GM19240 (cell line): ENCODE measurements at regions not wholly inside any gene's neighbourhood (a gene's known extent, or its start where the extent isn't known, plus 50 kb on each side); places are given as distances from the start of the nearest gene placed in this dataset.
"Not testable (repeated sequence)": the region's sequence is repeated elsewhere in the genome, so short reads cannot be mapped to it uniquely, and the experiment has no call there.

Source experiments
- DNase-seq: peaks from one replicate; pipeline ENCODE4 v3.0.0; 2011; ENCODE audit warnings: low spot score; ENCODE audit not compliant: insufficient read length

DNA sequence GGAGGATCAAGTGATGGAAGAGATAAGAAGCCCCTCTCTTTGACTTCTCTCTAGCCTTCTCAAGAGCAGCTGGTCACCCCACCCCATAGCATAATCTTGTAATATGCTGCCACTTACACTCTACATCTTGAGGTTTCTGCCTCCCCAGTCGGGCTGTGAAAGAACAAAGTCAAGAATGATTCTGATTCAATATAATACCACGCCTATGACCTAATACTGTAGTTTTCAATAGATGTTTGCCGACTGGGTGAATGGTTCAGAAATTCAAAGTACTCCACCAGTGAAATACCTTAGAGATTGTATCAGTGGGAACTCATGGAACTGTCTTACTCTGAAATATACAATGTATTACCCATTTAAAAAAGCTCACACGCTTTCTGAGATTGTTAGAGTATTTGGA, 93.0 kb upstream of the ZFHX3 start:
- no peak for DNase-seq

DNA sequence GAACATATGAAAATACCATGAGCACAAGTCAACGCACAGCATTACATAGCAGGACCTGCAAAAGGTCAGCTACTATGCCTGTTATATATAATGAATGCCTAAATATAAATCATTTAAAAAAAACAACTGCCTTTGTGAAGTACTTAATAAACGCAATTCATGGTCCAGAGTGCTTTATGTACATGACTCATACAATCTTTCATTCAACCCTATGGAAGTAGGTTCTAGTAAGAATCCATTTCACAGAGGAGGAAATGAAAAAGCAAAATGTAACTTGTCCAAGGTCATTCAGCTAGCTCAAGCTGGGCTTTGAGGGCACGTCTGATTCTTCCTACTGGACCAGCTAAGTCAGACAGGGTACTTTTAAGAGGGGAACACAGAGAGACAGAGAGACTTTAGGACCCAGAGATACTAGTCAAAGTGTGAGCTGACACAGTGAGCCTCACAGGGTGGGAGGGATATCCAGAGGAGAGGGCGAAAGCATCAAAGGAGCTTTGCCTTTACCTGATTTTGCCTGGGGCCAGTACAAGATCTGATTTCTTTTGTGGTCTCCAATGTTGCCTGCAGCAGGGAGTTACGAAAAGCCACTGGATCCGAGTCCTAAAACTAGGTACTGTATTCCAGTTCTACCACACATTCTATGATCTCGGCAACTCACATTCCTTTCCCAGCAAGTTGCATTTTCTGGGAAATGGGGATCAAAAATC, 83.4 kb upstream of the ZFHX3 start:
- DNase-seq: no peak

DNA sequence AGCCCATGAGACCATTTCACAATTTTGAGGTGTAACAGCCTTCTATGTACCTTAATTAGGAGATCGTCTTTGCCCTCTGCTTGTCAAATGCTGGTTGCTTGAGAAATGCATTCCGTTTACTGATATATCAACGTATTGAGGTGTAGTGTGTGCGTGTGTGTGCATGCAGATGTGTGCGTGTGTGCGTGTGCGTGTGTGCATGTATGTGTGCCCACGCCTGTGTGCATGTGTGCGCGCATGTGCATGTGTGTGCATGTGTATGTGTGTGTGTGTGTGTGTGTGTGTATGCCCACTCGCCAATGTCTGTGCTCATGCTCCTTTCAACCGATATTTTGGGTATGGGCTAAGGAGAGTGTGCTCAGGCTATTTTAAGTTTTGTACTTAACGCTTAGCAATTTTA, 81.5 kb upstream of the ZFHX3 start:
- no peak for DNase-seq

DNA sequence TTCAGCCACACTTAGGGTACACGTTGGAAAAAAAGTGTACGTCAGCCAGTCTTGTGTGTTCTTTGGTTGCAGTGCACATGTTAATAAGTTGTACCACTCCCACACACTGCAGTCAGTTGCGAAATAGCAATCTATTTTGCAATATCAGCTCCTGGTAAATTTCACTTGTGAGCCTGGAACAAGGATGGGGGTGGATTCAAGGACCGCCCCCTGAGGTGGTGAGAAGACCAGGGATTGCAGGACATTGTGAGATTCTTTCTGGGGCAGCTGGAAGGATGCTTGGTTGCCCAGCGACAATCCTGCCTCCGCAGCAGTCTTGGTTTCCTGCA, 78.6 kb upstream of the ZFHX3 start:
- no peak for DNase-seq

DNA sequence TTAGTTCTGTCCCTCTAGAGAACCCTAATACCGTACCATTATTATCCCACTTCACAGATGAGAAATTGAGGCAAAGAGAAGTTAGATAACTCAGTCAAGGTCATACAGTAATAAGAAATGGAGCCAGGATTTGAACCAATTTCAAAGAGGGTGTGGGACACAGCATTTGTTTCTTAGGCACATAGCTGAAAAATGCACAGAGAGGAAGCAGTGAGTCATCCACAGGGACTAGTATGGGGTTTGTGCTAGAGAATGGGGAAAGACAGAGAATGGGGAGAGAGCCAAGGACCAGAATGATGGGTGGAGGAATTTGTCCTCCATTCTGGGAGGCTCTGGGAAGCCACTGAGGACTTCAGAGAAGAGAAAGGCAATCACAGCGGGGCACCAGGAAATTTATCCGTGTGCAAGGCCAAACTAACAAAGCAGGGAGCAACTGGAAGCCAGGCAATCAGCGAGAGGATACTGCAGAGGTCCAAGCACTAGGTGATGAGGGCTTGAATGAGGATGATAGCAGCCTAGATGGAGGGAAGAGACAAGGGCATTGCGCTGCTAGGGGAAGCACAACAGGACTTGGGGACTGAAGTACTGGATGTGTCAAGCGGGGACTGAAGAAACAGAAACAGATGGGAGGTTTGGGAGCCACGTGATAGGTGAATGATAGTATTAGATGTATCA, 78.1 kb upstream of the ZFHX3 start:
- DNase-seq: no peak

DNA sequence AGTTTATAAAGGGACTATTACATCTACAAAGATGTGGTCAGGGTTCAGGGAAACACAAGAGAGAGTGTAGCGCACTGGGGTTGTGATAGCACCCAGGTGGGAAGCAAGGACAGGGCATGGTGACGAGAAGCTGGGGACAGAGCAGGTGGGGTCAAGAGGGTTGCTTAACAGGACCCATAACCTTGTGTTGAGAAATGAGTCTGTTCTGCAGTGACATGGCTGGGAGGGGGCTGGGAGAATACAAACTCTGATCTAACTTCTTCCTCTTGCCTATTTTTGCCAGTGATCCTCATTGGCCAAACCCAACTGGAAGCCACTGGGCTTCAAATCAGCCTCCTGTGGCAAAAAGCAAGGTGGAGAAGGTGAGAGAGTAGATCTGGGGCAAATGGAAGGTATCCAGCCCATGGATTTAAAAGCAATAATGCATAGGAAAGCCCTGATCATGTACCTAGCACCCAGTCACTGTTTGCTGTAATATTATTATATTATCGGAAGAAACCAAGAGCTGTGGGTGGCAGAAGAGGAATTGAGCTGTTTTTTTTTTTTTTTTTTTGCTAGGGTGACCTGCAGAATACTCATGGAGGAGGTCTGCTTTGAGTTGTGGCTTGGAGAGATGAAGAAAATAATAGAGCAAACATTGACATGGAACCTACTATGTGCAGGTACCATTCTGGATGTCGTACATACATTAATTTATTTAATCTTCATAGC, 76.9 kb upstream of the ZFHX3 start:
- no peak for DNase-seq

DNA sequence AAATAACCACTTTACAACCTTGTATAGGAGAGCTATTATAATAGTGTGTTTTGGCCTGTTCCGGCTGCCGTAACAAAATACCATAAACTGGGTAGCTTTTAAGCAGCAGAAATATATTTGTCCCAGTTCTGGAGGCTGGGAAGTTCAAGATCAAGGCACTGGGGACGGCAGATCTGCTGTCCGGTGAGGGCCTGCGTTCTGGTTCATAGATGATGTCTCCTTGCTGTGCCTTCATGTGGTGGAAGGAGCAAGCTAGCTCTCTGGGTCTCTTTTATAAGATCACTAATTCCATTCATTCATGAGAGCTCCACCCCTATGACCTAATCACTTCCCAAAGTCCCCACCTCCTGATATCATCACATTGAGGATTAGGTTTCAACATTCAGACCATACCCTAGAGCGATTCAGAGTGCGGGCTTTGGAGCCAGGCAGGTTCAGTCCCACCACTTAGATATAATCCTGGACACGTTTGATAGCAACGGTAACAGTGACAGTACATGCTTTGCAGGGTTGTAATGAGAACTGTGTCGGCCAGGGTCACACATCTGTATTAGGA, 76.2 kb upstream of the ZFHX3 start:
- no peak for DNase-seq

DNA sequence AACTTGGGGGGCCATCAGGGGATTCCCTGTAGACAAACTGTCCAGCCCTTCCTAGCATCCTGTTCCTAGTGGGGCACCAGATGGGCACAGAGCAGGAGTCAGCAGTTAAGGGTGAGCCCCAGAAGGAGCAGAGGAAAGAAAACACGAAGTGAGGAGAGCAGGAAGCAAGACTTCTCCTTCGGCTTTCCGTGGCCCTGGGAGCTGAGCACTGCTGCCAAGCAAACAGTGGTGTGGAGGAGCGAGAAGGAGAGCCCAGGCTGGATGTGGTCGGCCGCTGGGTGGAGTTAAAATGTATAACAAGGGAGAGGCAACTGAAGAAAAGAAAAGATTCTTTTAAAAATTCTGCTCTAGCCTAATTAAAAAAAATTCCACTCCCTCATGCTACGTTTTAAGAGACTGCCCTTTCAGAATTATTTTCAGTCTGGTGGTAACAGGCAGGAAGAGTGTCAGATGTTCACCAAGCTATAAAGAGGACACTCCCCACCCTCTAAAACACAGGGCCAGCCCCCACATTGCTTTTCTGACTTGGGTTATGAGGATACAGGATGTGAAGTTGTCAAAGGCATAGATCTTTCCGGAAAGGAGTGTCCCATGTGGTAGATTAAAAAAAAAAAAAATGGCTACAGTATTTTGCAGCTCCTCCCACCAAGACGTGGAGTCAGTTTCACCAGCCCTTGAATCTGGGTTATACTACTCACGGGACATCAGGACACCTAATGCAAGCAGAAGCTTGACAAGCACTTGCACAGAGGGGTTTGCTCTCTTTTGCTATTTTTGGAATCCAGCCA, 74.9 kb upstream of the ZFHX3 start:
- no peak for DNase-seq

DNA sequence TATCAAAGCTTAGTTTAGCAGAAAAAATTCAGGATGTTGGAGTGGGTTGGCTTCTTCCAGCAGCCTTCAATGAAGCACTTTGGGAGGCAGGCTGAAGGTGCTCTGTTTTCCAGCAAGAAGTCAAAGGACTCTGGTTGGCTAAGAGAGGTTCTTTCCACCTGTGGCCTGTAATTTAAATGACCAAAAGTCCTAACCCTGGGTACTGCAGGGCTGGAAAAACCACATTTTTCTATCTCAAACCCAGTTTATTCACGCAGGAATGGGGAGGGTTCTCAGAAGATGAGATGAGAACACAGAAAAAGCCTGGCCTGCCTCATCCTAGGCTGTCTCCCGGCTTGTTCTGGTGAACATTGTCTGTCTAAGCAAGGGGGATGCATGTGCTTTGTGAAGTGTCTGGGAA, 68.6 kb upstream of the ZFHX3 start:
- no peak for DNase-seq

DNA sequence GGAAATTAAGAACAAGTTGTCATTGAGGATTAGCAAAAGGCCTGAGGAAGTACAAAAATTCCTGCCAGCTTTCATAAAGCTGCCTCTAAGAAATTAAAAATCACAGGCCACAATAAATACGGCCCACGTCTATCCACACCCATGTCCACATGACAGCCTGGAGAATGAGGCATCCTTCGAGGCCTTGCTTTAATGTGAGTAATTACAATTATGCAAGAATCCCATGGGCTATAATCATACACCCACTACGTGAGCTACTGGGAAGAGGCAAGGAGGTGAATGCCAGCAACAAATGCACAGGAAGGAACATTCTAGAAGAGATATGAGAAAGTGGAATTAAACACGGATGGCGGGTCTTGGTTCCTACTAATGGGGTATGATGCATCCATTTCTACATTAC, 65.4 kb upstream of the ZFHX3 start:
- DNase-seq: no peak

DNA sequence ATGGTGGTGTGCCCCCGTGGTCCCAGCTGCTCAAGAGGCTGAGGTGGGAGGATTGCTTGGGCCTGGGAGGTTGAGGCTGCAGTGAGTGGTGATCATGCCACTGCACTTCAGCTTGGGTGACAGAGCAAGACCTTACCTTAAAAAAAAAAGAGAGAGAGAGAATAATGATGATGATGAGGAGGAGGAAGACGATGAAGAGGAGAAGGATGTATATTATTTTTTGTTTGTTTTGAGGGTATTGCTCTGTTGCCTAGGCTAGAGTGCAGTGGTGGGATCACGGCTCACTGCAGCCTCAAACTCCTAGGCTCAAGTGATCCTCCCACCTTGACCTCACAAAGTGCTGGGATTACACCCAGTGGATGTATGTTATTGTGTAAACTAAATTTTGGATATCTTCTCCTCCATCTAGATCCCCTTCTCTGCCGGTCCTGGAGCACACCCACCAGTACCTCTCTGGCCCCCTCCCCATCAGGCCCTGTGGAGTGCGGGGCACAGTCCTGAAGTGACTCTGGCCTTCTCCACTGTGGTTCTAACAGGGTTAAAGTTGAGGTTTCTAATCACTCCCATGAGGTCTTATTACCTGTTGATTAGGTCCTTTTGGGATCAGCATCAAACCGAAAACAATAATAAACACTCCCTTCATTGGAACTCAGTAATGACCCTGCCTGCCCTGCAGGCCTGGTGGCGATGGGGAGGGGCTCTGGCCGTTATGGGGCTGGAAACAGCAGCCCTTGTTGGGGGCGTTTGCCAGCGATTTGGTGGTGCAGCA, 60.5 kb upstream of the ZFHX3 start:
- DNase-seq: no peak

DNA sequence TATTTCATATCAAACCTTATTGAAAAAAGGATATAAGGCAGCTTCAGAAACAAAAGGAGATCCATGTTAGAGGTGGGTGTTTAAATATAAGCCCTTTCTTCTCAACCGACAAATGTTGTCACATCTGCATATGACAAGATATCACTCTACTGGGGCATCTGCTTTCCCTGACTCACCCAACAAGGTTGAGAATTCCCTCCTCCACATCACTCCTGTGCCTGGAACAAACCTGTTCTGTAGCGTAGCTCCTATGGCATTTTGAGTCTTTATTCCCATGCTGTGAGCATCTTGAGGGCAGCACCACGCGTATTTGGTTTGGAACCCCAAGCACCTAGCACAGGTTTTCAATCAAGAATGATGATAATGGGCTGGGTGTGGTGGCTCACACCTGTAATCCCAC, 59.4 kb upstream of the ZFHX3 start:
- no peak for DNase-seq

DNA sequence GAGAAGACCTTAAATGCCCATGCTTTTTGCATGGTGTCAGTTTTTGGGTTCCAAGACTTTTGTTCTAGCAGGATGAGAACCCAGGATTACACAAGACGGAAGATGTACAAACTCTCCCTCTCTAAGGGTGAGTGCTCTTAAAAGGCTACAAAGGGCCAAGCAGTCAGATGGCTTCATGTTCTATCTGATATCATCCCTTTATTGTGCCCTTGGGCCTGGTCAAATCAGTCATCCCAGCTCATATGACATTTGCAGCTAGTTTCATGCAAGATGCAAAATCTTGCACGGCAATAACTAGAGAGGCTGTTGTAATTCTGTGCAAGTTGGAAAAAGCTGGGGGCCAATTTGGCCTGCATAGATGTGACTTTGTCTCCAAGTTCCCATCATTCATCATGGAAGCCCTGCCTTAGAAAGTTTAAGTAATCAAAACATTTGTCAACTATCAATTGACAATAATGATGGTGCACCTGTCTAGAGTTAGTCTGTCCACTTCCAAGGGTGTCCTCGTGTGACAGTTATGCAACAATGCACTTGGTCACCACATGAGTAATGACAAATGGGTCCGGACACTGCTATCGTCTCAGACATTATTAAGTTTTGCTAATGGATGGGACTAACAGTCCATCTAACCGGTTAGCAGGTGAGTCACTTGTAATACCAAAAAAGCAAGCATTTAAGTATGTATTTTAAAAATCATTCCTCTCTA, 58.6 kb upstream of the ZFHX3 start:
- DNase-seq: no peak

DNA sequence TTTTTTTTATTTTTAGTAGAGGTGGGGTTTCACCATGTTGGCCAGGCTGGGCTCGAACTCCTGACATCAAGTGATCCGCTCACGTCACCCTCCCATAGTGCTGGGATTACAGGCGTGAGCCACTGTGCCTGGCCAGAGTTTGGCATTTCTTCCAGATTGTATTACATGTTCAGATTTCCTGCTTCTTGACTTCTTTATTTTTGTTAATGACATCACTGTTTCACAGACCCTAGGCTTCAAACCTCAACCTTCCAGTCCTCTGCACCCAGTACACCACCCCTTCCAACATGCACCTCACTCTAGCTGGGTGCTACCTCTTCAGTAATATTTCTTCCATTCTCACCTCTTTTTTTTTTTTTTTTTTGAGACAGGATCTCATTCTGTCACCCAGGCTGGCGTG, 53.6 kb upstream of the ZFHX3 start:
- DNase-seq: no peak

DNA sequence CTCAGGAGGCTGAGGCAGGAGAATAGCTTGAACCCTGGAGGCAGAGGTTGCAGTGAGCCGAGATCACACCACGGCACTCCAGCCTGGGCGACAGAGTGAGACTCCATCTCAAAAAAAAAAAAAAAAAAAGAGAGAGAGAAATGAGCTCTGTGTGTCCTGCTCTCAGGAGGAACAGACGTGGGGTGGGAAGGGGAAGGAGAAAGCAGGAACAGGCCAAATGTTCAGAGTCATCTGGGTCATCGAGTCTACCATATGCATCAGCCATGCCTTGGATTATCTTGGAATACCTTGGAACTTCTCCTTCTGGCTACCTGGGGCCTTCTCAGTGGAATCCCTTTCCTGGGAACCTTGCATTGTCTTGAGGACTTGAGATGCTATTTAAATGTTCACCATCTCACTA, 51.7 kb upstream of the ZFHX3 start:
- not testable (repeated sequence) for DNase-seq
